Neuron (in vitro differentiated cells): ENCODE measurements at regions not wholly inside any gene's neighbourhood (a gene's known extent, or its start where the extent isn't known, plus 50 kb on each side); places are given as distances from the start of the nearest gene placed in this dataset.
A peak's percentile ranks its signal among the peaks of the same experiment; 100 is the strongest.
"Not testable (repeated sequence)": the region's sequence is repeated elsewhere in the genome, so short reads cannot be mapped to it uniquely, and the experiment has no call there.

ENCODE experiments used
- H2AFZ ChIP-seq: one replicate; pipeline ENCODE4 v1.6.1; 2013; ENCODE audit warnings: low read depth, mild to moderate bottlenecking, inconsistent platforms, low read length, moderate library complexity
- H3K27me3 ChIP-seq: one replicate; pipeline ENCODE4 v1.6.1; 2013; ENCODE audit warnings: low read length; ENCODE audit not compliant: insufficient read depth
- H3K36me3 ChIP-seq: one replicate; pipeline ENCODE4 v1.6.1; 2013; ENCODE audit warnings: low read length; ENCODE audit not compliant: insufficient read depth
- H3K4me1 ChIP-seq: one replicate; pipeline ENCODE4 v1.6.1; 2013; ENCODE audit warnings: low read length; ENCODE audit not compliant: insufficient read depth
- H3K4me3 ChIP-seq: 2 replicates; pipeline ENCODE4 v1.5.1; 2013; ENCODE audit warnings: mild to moderate bottlenecking, low read length, moderate library complexity
- H3K9me3 ChIP-seq: one replicate; pipeline ENCODE4 v1.6.1; 2013; ENCODE audit warnings: low read length

DNA sequence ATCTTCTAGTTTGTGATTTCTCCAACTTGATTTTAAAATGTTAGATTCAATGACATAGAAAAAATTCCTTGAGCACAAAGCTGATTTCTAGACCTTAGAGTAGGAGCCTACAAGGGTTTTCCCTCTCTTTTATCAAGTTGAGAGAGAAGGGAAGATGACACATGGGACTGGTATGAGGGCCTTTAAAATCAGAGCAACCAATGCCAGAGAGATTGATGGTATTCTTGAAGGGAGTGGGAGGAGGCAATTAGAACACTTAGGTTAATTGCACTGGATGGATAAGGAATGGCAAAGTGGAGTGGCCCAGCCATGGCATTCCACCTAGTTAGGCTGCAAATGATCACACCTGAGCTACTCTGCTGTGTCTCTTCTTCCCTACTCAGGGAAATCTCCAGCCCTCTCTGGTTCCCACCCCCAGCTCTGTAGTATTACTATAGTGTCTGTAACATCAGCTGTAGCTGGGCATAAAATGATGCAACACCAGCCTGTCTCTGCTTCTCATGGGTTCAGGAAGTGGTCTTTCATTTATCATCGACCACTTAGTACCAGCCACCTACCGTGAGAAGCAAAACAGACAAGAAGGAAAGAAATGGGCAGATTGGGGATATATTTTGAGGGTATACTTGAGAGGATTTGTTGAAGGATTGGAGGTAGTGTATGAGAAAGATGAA is 333.6 kb downstream of the DLEU7 start:
- peaks cover 13% of the 10 kb centered on the region for H3K4me1 ChIP-seq
- H3K4me3 ChIP-seq: no peak overlapping the region
- peaks cover 2% of the 10 kb centered on the region for H3K9me3 ChIP-seq
- no peaks in the 10 kb centered on the region for H3K36me3 ChIP-seq
- no peaks in the 10 kb centered on the region for H3K27me3 ChIP-seq
- H2AFZ ChIP-seq: no peak overlapping the region

DNA sequence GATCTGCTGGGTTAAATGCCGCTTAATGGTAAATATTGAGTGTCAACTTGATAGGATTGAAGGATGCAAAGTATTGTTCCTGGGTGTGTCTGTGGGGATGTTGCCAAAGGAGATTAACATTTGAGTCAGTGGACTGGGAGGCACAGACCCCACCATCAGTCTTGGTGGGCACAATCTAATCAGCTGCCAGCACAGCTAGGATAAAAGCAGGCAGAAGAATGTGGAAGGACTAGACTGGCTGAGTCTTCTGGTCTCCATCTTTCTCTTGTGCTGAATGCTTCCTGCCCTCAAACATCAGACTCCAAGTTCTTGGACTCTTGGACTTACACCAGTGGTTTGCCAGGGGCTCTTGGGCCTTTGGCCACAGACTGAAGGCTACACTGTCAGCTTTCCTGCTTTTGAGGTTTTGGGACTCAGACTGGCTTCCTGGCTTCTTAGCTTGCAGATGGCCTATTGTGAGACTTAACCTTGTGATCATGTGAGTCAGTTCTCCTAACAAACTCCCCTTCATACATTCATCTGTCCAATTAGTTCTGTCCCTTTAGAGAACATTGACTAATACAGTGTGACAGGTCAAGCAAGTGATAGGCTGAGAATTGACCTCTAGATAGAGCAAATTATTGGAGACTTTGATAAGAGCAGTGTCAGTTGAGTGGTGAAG is 332.5 kb downstream of the DLEU7 start:
- not testable (repeated sequence) for H3K9me3 ChIP-seq, H3K27me3 ChIP-seq, H2AFZ ChIP-seq, H3K4me3 ChIP-seq, H3K36me3 ChIP-seq
- H3K4me1 ChIP-seq: peaks cover 13% of the 10 kb centered on the region

- H3K4me3 ChIP-seq: no peak overlapping the region
Measured at GRCh38 chr13:50511877-50512341, 331.6 kb downstream of the DLEU7 start.

GRCh38 chr13:50512474-50513299 is 330.8 kb downstream of the DLEU7 start:
- no peaks in the 10 kb centered on the region for H3K27me3 ChIP-seq
- H3K36me3 ChIP-seq: no peaks in the 10 kb centered on the region
- H3K9me3 ChIP-seq: peaks cover 2% of the 10 kb centered on the region
- peak overlapping the region; percentile 91 for H2AFZ ChIP-seq
- H3K4me3 ChIP-seq: peak overlapping the region; percentile 44
- H3K4me1 ChIP-seq: peaks cover 13% of the 10 kb centered on the region

More at GRCh38 chr13:50511877-50512341, 331.6 kb downstream of the DLEU7 start:
- Histone ChIP-seq H3K36me3 (no peaks in the 10 kb centered on the region), H3K9me3 (peaks cover 2% of the 10 kb centered on the region), H2AFZ (peak overlapping the region; percentile 91), H3K4me1 (peaks cover 13% of the 10 kb centered on the region), H3K27me3 (no peaks in the 10 kb centered on the region)

DNA sequence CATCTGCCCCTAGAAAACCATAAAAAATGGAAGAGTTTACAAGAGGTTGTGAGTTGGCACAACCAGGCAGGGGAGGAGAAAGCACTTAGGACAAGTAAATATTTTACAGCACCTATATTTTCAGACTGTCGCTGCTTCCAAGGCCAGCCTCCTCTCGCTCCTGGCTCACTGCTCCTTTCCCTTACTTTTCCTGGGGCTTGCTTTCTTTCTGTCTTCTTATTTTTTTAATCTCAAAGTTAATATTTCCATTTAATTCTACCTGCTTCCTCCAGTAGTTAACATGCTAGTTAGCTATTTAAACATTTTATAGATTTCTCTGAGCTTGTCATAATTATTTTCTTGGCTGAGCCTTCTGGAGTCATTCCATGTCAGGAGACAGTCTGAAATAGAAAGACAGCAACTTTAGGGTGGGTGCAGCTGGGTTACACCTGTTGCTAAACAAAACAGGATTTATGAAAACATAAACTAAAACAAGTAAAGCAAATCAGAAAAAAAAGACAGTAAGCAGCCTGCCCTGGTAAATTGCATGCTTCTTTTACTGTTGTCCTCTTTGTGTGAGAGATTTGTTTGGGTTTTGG is 330.1 kb downstream of the DLEU7 start:
- Histone ChIP-seq H3K4me3 (peak overlapping the region; percentile 44), H2AFZ (peak overlapping the region; percentile 91), H3K36me3 (no peaks in the 10 kb centered on the region), H3K4me1 (peaks cover 13% of the 10 kb centered on the region), H3K9me3 (peaks cover 2% of the 10 kb centered on the region), H3K27me3 (no peaks in the 10 kb centered on the region)

DNA sequence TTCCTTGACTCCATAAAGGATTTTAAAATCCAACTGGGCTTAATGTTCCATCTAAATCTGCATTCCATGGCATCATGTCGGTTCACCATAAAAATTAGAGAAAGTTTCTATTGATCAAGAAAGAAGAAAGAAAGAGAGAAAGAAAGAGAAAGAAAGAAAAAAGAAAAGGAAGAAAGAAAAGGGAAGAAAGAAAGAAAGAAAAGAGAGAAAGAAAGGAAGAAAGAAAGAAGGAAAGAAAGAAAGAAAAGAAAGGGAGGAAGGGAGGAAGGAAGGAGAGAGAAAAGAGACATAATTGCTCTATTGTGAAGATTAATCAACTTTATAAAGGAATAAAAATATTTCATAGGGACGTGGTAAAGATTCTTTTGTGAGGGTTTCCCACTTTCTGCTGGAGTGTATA is 329.2 kb downstream of the DLEU7 start:
- Histone ChIP-seq H3K27me3 (no peaks in the 10 kb centered on the region), H3K4me3 (no peak overlapping the region), H2AFZ (no peak overlapping the region), H3K36me3 (no peaks in the 10 kb centered on the region), H3K9me3 (peaks cover under 1% of the 10 kb centered on the region), H3K4me1 (peaks cover 13% of the 10 kb centered on the region)

DNA sequence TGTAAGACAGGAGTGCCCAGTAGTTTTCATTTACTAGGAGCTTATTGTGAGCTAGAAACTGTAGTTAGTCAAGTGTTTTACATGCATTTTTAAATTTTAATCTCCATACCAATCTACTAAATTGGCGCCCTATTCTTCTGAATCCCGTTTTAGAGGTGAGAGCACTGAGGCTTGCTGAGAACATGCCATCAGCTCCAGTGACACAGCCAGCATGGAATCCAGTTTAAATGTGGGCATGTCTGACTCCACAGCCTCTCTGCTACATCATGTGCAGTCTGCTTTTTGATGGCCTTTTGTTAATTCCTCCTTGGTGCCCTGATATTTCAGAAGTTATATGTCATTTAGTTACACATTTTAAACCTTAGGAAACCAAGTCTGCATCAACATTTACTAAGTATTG is 325.4 kb downstream of the DLEU7 start:
- H3K9me3 ChIP-seq: no peaks in the 10 kb centered on the region
- peaks cover 1% of the 10 kb centered on the region for H3K4me1 ChIP-seq
- no peaks in the 10 kb centered on the region for H3K36me3 ChIP-seq
- H2AFZ ChIP-seq: no peak overlapping the region
- H3K27me3 ChIP-seq: no peaks in the 10 kb centered on the region
- no peak overlapping the region for H3K4me3 ChIP-seq

- no peak overlapping the region for H3K4me3 ChIP-seq
- no peaks in the 10 kb centered on the region for H3K9me3 ChIP-seq
- no peak overlapping the region for H2AFZ ChIP-seq
- H3K4me1 ChIP-seq: no peaks in the 10 kb centered on the region
- no peaks in the 10 kb centered on the region for H3K36me3 ChIP-seq
- no peaks in the 10 kb centered on the region for H3K27me3 ChIP-seq
Measured at GRCh38 chr13:50518781-50519201, 324.7 kb downstream of the DLEU7 start.

GRCh38 chr13:50519866-50520265 is 323.6 kb downstream of the DLEU7 start:
- Histone ChIP-seq H3K27me3 (no peaks in the 10 kb centered on the region), H3K4me1 (no peaks in the 10 kb centered on the region), H3K36me3 (no peaks in the 10 kb centered on the region), H2AFZ (no peak overlapping the region), H3K9me3 (no peaks in the 10 kb centered on the region), H3K4me3 (no peak overlapping the region)

GRCh38 chr13:50521006-50521830 is 322.3 kb downstream of the DLEU7 start:
- no peaks in the 10 kb centered on the region for H3K36me3 ChIP-seq
- H3K9me3 ChIP-seq: no peaks in the 10 kb centered on the region
- H3K4me1 ChIP-seq: no peaks in the 10 kb centered on the region
- H3K4me3 ChIP-seq: no peak overlapping the region
- H3K27me3 ChIP-seq: no peaks in the 10 kb centered on the region
- no peak overlapping the region for H2AFZ ChIP-seq

DNA sequence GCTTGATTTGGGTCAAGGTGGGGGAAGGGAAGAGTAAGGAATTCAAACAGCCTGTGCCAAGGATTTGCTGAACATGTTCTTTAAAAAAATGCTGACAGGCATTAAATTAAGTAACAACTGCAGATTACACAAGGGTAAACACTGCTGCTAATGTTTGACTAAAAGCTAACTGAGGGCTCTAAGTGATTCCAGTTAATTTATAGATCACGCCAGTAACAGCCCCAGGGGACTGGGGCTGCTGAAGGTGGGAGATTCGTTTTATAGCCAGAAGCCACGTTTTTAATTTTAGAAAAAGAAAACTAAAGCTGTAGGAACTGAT is 321.7 kb downstream of the DLEU7 start:
- H3K4me1 ChIP-seq: no peaks in the 10 kb centered on the region

GRCh38 chr13:50522506-50522905 is 321.0 kb downstream of the DLEU7 start:
- H3K4me3 ChIP-seq: no peak overlapping the region
- no peaks in the 10 kb centered on the region for H3K9me3 ChIP-seq
- no peak overlapping the region for H2AFZ ChIP-seq
- H3K4me1 ChIP-seq: no peaks in the 10 kb centered on the region
- H3K36me3 ChIP-seq: no peaks in the 10 kb centered on the region
- no peaks in the 10 kb centered on the region for H3K27me3 ChIP-seq

More for the DNA sequence above, 321.7 kb downstream of the DLEU7 start:
- no peak overlapping the region for H3K4me3 ChIP-seq
- H3K9me3 ChIP-seq: no peaks in the 10 kb centered on the region
- no peak overlapping the region for H2AFZ ChIP-seq
- H3K36me3 ChIP-seq: no peaks in the 10 kb centered on the region
- H3K27me3 ChIP-seq: no peaks in the 10 kb centered on the region
